Stimulated activated CD4-positive, alpha-beta T cell treated with anti-CD3 and anti-CD28 coated beads, Interleukin-12 subunit alpha, Interleukin-12 subunit beta, amount 100 ng/mL, for 24 hours (primary cell): ENCODE measurements at regions not wholly inside any gene's neighbourhood (a gene's known extent, or its start where the extent isn't known, plus 50 kb on each side); places are given as distances from the start of the nearest gene placed in this dataset.

Source experiments
- DNase-seq, 2 experiments: peaks; one replicate each; pipeline ENCODE4 v3.0.0-alpha.2; 2020; ENCODE audit warnings: low read depth in 2 of 2

DNA sequence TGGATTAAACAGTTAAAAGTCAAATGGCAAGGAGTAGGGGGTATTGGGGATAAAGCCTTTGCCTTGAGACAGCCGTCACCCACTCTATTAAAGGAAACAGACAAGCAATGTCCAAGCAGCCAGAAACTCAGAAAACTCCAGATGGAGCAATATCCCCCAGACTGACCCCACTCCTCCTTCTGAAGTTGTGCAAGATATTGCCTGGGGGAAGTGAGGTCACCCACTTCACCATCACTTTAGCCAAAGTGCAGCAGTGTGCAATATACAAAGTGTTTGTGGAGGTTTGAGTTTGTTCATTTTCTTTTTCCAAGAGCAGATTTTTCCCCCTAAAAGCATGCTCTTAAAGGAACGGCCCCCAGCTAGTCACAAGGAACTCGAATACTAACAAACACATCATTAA, 125.1 kb downstream of the ETS2 start:
- no peak for DNase-seq

DNA sequence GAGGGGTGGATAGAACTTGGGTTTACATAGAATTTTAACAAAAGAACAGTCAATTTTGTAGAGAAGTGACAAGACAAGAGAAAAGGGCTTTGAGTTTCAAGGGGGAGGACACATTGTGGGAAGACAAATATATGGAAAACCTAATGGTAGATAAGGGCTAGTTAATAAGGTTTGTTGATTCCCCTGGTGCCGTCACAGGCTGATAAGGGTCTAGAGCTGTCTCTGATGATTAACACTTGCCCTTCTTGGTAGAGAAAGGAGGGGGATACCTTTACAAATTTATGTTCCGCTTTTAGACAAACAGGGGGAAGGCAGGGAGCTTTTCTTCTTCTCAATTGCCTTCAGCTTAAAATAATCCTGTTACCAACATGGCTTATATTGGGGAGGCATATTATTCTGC, 124.3 kb downstream of the ETS2 start:
- DNase-seq = no peak

DNA sequence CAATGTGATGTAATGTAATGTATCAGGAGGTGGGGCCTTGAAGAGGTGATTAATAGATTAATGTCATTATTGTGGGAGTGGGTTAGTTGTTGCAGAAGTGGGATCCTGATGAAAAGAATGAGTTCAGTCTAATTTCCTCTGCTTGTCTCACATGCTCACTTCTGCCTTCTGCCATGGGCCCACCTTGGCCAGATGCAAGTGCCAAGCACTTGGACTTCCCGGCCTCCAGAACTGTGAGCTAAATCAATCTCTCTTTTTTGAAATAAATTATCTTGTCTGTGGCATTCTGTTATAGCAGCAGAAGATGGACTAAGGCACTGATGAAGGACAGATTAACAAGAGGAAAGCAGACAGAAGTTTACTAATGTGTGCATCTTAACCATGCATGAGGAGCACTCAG, 123.9 kb downstream of the ETS2 start:
- no peak for DNase-seq

DNA sequence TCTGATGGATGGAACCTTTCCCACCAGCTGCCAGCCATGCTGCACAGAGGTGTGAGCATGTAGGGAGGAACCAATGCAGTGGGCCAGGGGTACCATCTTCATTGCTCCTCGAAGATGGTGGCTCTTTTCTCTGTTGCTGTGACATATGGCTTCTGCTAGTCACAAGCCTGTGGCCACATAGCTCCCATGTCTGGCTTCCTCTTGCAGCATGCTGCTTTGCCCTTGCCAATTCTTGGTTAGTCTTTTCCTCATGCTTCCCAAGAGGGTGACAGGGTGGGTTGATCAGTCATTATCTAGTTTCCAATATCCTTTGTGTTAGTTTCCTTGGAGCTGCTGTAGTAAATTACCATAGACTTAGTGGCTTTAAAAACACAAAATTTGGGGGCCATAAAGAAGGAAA, 123.4 kb downstream of the ETS2 start:
- DNase-seq = no peak

DNA sequence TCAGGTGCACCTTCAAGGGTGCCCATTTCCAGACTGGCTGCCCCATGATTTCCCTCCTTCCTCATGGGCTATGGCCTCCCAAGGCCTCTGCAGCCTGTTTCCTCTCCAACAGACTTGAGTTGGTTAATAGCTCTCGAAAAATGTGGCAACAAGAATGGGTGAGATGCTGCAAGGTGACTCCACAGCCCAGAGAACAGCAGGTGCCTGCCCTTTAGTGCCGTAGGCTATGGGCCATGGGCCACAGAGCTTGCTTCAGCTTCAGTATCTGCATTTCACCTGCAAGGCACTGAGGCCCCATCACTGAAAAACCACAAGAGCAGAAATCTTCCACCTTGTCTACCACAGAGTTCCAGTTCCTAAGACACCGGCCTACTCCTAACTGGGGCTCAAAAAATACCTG, 122.0 kb downstream of the ETS2 start:
- DNase-seq = no peak

DNA sequence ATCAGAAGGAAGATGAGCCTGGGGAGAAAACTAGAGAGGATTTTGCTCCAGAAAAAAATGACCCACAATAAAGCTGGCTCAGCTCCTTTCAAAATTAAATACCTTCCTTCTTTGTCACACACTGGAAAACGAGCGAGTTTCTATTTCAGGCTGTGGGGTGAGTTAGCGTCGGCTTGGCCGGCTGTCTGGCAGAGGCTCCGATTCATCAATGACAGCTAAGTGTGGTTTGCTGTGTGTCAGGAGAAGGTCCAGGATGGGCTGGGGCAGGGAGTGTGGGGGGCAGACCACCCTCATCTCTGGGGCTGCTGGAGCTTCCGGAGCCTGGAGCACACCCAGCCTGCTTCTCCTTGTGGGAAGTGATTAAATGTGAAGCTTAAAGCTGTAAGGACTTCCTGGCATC, 120.2 kb downstream of the ETS2 start:
- no peak for DNase-seq

DNA sequence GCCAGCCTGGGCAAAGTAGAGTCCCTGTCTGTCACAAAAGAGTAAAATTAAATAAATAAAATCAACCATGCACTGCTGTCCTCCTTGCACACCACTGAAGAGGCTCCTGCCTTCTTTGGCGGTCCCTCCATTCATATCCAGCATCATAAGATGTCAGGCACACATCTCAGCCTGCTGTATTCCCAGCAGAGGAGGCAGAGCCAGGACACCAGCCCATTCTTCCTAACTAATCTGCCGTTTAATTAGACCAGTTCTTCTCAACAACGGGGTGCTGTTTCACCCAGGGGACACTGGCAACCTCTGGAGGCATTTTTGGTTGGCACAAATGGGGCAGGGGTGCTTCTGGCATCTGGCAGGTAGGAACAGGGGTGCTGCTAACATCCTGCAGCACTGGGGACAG, 119.7 kb downstream of the ETS2 start:
- DNase-seq = no peak

DNA sequence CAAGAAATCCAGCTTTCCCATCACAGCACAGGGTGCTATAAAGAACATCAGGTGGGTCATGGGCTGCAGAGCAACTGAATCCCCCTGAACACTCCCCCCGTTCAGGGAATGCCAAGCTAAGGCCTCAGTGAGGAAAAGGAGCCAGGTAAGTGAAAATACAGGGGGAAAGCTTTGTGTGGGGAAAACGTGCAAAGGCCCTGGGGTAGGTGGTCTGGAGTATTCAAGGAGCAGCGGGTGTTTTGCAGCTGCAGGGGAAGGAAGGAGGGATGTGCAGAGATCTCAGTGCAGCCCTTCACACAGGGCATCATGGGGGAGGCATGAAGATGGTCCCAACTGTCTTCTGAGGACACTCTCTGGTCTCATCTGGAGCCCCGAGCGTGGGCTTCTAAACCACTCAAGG, 119.2 kb downstream of the ETS2 start:
- DNase-seq = no peak

DNA sequence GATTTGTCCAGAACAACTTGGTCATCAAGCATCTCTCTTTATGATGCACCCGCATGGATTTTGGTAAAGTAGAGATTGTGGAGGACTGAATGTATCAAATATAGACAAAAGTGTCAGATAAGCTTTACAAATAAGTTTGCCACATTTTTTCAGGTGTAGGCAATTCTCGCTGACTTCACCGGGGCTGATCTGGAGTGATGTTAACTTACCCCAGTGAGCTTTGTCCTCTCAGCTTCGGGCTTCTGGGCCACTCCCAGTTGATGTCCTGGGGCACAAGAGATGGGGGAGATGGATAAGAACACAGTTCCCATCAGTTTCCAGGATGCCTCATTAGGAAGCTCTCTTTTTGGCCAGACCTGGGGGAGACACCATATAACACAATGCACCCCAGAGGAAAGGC, 117.7 kb downstream of the ETS2 start:
- no peak for DNase-seq

DNA sequence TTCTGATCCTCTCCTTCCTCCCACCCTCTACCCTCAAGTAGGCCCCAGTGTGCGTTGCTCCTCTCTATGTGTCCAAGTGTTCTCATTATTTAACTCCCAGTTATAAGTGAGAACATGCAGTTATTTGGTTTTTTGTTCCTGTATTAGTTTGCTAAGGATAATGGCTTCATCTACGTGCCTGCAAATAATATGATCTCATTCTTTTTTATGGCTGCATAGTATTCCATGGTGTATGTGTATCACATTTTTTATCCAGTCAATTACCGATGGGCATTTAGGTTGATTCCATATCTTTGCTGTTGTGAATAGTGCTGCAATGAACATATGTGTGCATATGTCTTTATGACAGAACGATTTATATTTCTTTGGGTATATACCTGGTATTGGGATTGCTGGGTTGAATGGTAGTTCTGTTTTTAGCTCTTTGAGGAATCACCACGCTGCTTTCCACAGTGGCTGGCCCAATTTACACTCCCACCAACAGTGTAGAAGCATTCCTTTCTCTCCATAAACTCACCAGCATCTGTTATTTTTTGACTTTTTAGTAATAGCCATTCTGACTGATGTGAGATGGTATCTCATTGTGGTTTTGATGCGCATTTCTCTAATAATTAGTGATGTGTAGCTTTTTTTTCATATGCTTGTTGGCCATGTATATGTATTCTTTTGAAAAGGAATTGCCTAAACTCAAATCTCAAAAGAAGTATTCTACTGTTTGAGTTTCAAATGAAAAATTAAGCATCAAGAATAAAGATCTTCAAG, 116.9 kb downstream of the ETS2 start:
- DNase-seq = no peak

DNA sequence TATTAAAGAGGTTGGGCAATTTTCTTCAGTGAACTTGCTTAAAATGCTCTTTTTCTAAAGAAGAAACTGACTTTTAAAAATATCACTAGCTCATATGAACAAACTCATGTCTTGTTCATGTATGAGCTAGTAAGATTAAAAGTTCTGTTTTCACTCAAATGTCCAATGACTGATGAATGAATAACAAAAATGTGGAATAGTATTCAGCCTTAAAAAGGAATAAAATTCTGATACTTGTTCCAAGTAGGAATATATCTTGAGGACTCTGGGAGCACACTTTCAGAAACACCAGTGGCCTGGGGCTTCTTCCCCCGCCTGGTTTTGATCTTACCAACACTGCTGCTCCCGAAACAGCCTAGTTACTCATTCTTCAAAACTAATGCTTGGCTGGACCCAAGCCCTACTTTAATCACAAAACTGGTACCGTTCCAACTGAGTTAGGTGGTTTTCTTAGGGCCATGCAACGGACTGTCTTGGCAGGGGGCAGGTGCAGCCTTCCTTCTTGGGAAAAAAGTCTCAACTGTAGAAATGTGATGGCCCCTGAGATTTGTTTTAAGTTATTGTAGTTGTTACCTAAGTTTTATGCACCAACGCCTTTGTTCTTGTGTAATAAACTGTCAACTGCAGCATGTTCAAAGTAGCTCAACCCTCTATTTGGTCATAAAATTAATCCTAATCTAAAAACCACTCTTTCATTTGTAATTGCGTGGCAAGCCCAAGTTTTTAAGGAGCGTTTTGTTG, 116.0 kb downstream of the ETS2 start:
- DNase-seq = no peak

DNA sequence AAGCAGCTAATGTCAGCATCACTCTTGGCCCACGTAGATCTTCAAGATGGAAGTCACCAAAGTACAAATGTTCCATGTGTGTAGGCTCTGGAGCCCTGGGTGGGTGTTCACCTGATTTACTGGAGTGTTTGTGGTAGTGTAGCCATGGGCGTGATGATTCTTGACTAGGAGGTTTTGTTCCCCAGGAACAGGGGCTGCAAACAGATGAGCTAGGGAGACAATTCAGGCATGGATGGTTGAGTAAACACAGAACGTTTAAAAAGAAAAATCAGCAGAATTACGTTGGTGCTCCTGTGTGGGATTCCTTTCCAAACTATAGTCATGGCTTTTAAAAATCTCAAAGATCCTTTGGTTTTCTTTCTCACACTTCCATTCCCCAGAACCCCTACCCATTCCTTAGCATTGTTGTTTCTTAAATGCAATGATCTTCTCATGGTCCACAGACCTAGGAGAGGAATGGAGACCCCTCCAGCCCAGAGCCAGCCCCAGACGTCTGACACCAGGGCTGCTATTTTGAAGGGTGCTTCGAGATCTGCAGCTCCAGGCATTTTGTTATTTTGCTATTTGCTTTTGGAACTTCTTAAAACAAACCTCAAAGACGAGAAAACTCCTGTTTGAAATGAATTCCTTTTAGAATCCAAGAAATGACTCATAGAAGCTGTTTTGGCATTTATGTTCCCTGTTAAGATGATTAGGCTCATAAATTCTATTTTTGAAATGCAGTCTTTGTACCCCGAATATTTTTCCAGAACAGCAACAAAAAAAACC, 115.1 kb downstream of the ETS2 start:
- DNase-seq = no peak

DNA sequence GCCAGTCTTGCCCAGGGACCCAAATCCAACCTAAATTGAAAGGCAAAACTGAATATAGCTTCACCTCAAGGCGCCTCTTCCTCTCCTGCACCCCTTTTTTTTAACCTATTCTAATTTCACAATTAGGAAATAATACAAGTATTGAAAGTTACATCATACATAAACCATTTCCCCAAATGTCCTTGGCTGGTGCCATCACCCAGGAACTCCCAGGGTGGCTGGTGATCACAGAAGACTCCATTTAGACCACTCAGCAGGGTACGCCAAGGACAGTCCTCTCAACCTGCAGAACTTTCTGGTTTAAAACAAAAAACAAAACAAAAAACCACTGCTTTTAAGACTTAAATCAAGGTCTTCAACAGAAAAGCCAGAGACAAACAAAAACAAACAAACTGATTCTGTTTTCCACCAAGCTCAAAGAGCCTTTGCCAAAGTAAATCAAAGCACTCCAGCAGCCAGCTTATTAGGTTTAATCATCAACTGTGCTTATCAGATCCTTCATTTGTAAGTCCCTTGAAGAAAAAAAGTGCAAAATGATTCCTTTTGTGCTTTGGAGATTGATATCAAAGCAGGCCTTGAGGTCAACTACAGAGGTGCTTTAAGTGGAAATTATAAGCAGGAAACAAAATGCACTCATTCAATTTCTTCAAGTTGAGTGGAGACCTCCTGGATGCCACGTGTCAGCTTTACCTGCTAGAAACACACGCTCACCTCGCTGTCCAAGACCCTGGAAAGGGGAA, 113.0 kb downstream of the ETS2 start:
- DNase-seq = no peak

DNA sequence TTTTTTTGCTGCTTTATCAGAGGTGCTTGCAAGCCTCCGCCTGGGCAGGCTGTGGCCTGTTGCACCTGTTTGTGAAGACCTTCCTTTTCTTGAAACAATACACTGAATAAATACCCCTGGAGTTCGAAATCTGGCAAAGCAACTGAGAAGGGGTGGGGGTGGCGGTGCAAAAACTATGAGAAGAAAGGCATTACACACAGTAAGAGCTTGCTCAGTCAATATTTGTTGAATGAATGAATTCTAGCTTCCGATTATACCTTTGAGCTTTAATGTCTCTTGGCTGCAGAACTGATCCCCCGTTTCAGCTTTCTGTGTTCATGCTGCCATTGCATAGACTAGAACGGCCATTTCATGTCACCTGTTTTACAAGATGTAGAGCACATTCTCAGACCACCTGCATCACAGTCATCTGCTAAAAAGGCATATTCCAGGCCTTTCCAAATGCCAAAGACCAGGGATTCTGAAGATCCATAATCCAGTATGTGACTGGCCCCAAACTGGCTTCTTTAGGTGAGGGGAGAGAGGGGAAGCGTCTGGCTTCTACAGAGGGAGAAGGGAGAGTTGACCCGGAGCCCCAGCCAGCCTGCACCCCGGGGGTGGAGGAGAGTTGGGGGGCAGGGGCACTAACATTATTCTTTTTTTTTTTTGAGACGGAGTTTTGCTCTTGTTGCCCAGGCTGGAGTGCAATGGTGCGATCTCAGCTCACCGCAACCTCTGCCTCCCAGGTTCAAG, 111.5 kb downstream of the ETS2 start:
- no peak for DNase-seq

DNA sequence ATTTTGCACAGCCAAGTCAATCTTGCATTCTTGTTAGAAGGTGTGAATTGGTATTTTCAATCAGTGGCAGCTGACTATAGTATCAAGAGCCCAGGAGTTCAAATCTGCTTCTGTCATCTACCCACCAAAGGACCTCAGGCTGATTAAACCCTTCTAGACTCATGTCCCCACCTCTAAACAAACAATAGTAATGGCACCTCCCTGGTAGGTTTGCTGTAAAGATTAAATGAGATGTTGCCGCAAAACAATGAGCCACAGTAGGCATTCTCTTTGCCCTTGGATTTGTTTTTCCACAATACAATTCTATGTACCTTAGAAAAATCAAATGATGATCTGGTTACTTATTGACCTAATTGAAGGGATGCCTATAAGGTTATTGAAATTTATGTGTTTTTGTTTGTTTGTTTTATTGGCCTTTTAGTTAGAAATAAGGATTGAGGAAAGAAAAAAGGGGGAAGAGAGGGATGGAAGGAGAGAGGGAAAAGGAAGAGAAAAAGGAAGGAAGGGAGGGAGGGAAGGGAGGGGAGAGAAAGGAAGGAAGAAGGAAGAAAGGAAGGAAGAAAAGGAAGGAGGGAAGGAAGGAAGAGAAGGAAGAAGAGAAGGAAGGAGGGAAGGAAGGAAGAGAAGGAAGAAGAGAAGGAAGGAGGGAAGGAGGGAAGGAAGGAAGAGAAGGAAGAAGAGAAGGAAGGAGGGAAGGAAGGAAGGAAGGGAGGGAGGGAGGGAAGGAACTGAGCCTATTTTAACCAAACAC, 110.7 kb downstream of the ETS2 start:
- no peak for DNase-seq

DNA sequence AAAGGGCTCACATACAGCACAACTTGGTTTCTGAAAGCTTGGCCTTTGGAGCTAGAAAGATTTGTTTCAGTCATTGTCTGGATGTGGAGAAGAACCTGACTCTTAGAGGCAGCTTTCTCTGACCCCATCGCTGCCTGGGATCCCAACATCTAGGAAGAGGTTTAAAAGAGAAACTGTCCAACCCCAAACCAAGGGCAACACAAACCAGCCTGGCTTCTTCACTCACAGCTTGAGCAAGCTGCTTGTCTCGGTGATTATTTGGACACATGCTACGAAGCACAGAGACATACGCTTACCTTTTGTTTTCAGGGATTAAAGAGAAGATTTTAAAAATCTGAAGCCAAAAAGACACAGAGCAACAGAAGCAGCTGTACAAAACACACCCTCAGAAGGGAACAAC, 109.8 kb downstream of the ETS2 start:
- no peak for DNase-seq

DNA sequence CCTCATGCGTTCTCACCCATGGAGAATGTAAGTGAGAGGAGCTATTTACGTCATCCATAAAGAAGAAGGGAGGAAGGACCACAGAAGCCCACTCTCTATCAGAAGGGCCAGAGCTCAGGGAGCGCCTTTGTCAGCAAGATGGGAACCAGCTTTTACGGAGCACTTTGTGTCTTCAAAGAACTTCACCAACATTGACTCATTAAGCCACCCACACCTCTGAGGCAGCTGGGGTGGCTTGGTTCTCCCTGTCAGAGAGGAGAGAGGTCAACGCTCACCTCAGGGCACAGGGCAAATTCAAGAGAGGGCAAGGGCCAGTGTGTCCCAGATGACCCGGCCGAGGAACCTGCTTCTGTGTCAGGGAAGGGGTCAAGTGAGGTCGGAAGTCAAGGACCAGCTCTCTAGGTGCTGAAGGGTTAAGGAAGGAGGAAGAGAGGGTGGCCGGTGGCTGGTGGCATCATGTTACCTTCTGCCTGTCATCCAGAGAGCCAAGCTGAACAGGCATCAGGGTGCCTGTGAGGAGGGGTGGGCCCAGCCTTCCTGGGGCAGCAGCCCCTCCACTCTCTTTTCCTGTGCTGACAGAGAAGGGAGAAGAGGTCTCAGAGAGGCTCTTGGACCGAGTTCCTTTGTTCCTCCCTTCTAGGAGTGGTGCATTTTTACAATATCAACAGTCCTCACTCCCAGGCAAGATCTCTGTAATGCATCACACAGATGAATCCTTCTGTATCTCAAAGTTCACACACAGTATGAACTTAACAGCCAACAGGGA, 109.0 kb downstream of the ETS2 start:
- no peak for DNase-seq

DNA sequence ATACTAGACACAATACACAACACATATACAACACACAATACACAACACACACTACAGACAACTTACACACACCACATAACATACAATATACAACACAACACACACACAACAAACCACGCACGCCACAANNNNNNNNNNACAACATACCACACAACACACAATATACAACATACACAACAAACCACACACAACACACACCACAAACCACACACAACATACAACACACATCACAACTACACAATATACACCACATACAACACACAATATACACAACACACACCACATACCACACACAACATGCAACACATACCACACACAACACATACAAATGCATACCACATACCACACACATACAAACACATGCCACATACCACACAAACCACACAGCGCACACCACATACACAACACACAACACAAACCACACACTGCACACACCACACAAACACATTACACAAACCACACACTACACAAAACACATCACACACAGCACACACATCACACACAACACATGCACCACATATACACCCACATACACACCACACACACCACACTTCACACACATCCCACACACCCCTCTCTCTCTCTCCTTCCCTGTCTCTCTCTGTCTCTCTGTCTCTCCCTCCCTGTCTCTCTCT, 108.3 kb downstream of the ETS2 start:
- DNase-seq = no peak

DNA sequence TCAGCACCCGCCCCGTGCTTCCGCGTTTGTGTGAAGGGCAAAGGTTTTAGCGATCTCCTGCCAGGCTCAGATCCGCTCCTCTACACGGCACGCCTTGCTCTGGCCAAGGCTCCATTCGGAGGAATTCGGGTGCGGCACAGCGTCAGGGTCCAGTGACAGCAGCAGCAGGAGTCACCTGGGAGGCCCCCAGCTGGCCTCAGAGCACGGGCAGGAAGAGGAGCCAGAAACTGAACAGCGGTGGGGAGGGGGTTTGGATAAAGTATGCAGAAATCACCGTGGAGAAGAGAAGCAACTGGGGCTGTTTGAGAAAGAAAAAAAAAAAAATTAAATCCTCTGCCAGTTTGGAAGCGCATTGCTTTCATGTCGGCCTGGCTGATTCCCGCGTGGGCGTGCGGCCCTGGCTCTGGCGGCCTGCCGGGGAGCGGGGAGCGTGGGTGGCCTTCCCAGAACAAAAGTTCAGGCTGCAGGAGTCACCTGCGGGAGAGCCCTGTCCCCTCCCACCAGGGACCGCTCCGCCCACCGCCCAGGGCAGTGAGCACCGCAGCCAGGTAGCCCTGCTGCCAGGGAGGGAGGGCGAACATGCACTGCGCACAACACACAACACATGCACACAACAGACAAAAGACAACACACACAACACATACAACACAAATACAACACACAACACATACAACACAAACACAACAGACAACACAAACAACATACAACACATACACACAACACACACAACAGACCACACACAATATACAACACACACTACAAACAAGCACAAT, 107.6 kb downstream of the ETS2 start:
- DNase-seq = no peak
